Chondrocyte (in vitro differentiated cells): ENCODE measurements at regions not wholly inside any gene's neighbourhood (a gene's known extent, or its start where the extent isn't known, plus 50 kb on each side); places are given as distances from the start of the nearest gene placed in this dataset.

ENCODE experiments used
- DNase-seq: peaks from one replicate; pipeline ENCODE4 v3.0.0; 2021; ENCODE audit warnings: mixed read lengths, low spot score
- H3K27ac Mint-ChIP-seq: one replicate; pipeline ENCODE4 v1.8.0; 2021; ENCODE audit warnings: mild to moderate bottlenecking, moderate library complexity, mixed read lengths; ENCODE audit not compliant: unreplicated experiment
- H3K27me3 Mint-ChIP-seq: 2 replicates; pipeline ENCODE4 v1.8.0; 2021; ENCODE audit warnings: low read depth, mixed read lengths
- H3K36me3 Mint-ChIP-seq: 2 replicates; pipeline ENCODE4 v1.8.0; 2021; ENCODE audit warnings: low read depth, mixed read lengths
- H3K4me1 Mint-ChIP-seq: 2 replicates; pipeline ENCODE4 v1.8.0; 2021; ENCODE audit warnings: low read depth, mild to moderate bottlenecking, mixed read lengths
- H3K4me3 Mint-ChIP-seq: one replicate; pipeline ENCODE4 v1.8.0; 2021; ENCODE audit warnings: mild to moderate bottlenecking, moderate library complexity, mixed read lengths; ENCODE audit not compliant: unreplicated experiment
- H3K9me3 Mint-ChIP-seq: 2 replicates; pipeline ENCODE4 v1.8.0; 2021; ENCODE audit warnings: low read depth, mixed read lengths
- CTCF ChIP-seq: fragments of 200-600 bp; sonication (generic); IDR thresholded peaks from 2 replicates; pipeline ENCODE4 v1.5.0; 2021; ENCODE audit warnings: antibody characterized with exemption, mild to moderate bottlenecking, moderate library complexity

- H3K27ac Mint-ChIP-seq: no peak overlapping the region
- no peak for TF ChIP-seq CTCF
- no peak overlapping the region for H3K4me3 Mint-ChIP-seq
- peaks cover 4% of the 10 kb centered on the region for H3K36me3 Mint-ChIP-seq
- no peak for DNase-seq
- H3K9me3 Mint-ChIP-seq: peaks cover 12% of the 10 kb centered on the region
- no peaks in the 10 kb centered on the region for H3K4me1 Mint-ChIP-seq
- peaks cover 15% of the 10 kb centered on the region for H3K27me3 Mint-ChIP-seq
Observed at GRCh38 chr11:80109652-80110051, 668.8 kb upstream of the TENM4 start.

- no peak for DNase-seq
- H3K27me3 Mint-ChIP-seq: peaks cover 15% of the 10 kb centered on the region
- TF ChIP-seq CTCF: no peak
- H3K27ac Mint-ChIP-seq: no peak overlapping the region
- H3K9me3 Mint-ChIP-seq: peaks cover 12% of the 10 kb centered on the region
- no peak overlapping the region for H3K4me3 Mint-ChIP-seq
- no peaks in the 10 kb centered on the region for H3K4me1 Mint-ChIP-seq
- H3K36me3 Mint-ChIP-seq: peaks cover 4% of the 10 kb centered on the region
Observed at GRCh38 chr11:80109031-80109430, 668.2 kb upstream of the TENM4 start.

GRCh38 chr11:80107415-80107814 lies 666.6 kb upstream of the TENM4 start:
- Mint-ChIP-seq H3K9me3 (peaks cover 12% of the 10 kb centered on the region), H3K27ac (no peak overlapping the region), H3K36me3 (peaks cover 4% of the 10 kb centered on the region), H3K4me1 (peaks cover 8% of the 10 kb centered on the region), H3K4me3 (no peak overlapping the region), H3K27me3 (peaks cover 9% of the 10 kb centered on the region)
- TF ChIP-seq CTCF: peak; percentile 17
- DNase-seq: no peak

GRCh38 chr11:80104191-80104590 lies 663.4 kb upstream of the TENM4 start:
- Mint-ChIP-seq H3K4me3 (no peak overlapping the region), H3K27ac (no peak overlapping the region), H3K4me1 (peaks cover 8% of the 10 kb centered on the region), H3K36me3 (no peaks in the 10 kb centered on the region), H3K27me3 (no peaks in the 10 kb centered on the region), H3K9me3 (peaks cover 3% of the 10 kb centered on the region)
- TF ChIP-seq CTCF: no peak
- DNase-seq: no peak

GRCh38 chr11:80103142-80103859 lies 662.5 kb upstream of the TENM4 start:
- DNase-seq: no peak
- Mint-ChIP-seq H3K27ac (no peak overlapping the region), H3K36me3 (no peaks in the 10 kb centered on the region), H3K4me3 (no peak overlapping the region), H3K9me3 (peaks cover 6% of the 10 kb centered on the region), H3K27me3 (no peaks in the 10 kb centered on the region), H3K4me1 (peaks cover 10% of the 10 kb centered on the region)
- TF ChIP-seq CTCF: no peak
